GM12874 (cell line): ENCODE measurements at regions not wholly inside any gene's neighbourhood (a gene's known extent, or its start where the extent isn't known, plus 50 kb on each side); places are given as distances from the start of the nearest gene placed in this dataset.

Experiments
- TF ChIP-seq, protein P1 (sequence below): IDR thresholded peaks from 2 replicates; pipeline ENCODE4 v1.5.1; 2011; ENCODE audit warnings: low read depth, mild to moderate bottlenecking, control low read depth, low read length, moderate library complexity; ENCODE audit not compliant: insufficient read depth

DNA sequence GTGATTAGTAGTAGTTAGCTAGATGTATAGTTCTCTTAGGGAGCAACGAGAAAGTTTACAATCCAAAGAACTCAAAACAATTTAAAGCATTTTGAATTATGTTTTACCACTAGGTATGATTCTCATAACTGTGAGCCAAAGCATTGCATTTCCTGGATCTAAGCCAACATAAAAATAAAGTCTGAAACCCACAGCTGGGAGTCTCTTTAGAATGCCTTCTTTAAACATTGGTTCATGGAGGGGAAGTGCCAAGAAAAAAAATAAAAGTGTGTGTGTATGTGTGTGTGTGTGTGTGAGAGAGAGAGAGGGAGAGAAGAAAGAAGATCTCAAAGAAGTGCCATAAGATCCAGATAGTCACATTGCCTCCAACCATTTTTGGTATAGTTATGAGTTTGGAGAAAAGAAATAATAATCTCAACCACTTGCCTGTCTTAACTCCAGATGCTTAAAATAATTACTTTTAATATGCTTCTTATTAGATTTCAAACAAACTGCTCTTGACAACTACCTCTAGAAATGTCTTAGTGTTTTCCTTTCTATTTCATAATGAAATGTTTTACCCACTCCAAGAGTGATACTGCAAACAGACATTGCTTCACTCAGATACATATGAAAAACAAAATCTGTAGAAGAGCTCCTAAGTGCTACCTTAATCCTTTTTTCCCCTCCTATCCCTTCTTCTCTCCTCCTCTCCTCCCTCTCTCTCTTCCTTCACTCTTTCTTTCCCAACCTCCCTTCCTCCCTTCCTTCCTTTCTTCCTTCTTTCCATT is 554.1 kb downstream of the KCTD12 start:
- TF ChIP-seq, protein P1, sequence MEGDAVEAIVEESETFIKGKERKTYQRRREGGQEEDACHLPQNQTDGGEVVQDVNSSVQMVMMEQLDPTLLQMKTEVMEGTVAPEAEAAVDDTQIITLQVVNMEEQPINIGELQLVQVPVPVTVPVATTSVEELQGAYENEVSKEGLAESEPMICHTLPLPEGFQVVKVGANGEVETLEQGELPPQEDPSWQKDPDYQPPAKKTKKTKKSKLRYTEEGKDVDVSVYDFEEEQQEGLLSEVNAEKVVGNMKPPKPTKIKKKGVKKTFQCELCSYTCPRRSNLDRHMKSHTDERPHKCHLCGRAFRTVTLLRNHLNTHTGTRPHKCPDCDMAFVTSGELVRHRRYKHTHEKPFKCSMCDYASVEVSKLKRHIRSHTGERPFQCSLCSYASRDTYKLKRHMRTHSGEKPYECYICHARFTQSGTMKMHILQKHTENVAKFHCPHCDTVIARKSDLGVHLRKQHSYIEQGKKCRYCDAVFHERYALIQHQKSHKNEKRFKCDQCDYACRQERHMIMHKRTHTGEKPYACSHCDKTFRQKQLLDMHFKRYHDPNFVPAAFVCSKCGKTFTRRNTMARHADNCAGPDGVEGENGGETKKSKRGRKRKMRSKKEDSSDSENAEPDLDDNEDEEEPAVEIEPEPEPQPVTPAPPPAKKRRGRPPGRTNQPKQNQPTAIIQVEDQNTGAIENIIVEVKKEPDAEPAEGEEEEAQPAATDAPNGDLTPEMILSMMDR, result no peak

DNA sequence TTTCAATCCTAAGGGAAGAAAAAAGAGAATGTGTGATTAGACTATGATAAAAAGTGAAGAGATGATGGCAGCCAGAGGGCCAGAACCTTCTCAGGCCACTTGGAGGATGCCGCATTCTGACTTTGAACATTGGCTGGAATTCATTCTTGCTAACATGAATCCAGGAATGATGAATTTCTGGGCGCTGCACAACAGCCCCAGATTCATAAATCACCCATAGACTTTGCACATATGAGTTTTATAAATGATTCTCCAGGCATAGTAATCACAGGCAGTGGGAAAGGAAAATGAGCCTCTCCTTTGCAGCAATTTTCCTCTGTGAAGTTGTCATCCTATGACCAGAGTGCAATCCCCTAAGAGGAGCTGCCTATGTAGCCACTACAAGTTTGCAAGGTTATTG is 555.4 kb downstream of the KCTD12 start:
- TF ChIP-seq, protein P1, result no peak

DNA sequence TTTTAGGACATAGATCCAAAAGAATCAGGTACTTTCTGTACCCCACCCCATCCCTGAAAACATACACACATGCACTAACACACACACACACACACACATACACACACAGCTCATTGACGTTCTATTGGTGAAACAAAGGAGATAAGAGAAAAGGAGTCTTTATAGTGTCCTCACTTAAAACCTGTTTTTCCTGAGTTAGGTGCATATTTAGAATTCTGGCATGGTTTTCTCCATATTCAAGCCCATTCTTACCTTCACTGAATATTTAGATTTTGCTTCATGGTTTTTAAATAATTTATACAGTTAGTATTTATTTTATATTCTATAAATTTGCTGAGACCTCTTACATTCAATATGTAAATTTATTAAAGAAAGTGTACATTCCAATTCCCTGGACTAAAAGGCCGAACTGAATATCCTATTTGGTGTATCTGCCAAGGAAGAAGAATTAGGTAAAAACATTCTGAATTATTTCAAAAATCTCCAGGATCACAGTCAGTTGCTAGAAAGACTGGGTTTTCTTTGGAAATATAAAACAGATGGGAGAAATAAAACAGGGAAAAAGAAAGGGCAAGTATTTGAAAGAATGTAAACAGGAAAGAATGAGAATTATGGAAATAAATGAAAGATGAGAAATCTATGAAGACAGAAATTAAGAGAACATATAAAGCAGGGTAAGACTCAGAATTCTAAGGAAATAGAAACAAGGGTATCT is 556.2 kb downstream of the KCTD12 start:
- TF ChIP-seq, protein P1, result no peak

DNA sequence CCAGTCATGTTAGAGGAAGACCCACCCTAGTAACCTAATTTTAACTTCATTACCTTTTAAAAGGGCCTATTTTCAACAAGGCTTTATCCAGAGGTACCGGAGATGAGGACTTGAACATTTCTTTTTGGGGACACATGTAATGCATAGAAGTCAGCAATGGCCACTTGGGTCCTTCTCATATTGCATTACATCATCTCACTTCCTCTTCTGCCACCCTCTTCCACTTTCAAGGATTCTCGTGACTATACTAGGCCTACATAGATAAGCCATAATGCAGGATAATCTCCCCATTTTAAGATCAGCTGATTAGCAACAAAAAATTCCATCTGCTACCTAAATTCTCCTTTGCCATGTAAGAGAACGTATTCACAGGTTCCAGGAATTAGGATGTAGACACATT is 557.2 kb downstream of the KCTD12 start:
- TF ChIP-seq, protein P1, result no peak

DNA sequence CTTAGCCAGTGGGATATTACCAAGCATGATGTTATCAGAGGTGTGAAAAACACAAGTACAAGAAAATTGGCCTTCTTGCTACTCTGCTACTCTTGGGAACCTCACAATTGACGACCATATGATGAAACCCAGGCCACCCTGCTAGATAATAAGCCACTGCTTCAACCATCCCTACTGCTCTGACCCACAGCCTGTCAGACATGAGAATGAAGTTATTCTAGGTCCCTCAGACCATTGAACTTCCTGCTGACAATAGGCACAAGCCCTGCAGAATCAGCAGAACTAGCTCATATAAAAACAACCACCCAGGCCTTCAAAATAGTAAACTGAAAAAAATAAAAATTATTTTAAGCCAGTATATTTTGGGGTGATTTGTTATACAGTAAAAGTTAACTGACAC is 559.9 kb downstream of the KCTD12 start:
- TF ChIP-seq, protein P1, result no peak

DNA sequence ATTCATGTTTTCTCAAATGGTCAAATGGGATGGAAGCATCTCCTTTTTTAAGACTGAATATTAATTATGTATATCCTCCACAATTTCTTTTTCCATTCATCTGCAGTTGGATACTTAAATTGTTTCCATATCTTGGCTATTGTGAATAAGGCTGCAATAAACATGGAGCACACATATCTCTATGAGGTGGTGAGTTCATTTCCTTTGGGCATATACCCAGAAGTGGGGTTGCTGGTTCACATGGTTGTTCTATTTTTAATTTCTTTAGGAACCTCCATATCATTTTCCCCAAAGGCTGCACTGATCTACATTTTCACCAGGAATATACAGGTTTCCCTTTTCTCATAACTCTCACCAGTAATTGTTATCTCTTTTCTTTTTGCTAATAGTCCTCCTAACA is 566.3 kb downstream of the KCTD12 start:
- TF ChIP-seq, protein P1, result no peak

DNA sequence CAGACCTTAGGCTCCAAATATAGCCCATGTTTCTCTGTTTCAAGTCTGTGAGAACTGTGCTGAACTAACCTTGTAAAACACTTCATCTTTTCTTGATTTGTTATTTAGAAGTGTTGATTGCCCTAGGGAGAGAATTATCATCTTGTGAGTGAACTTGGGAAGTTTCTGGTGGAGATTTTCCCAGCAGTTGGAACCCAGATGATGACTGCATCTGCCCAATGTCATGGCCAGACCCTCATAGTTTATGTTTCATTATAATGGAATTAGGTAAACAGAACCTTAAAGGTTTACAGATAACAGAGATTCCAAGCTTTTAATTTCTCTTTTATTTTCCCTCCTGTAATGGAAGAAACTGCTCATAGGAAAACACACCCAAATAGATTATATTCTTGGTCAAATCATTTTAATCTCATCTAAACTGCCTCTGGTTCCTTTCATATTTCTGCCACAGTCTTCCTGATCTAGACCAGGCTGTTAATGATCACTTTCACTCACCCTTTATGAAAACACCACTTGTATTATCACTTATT is 569.1 kb downstream of the KCTD12 start:
- TF ChIP-seq, protein P1, result no peak
